HTR-8/SVneo (cell line): ENCODE measurements at regions not wholly inside any gene's neighbourhood (a gene's known extent, or its start where the extent isn't known, plus 50 kb on each side); places are given as distances from the start of the nearest gene placed in this dataset.
"Not testable (repeated sequence)": the region's sequence is repeated elsewhere in the genome, so short reads cannot be mapped to it uniquely, and the experiment has no call there.

Experiments
- DNase-seq: peaks from one replicate; pipeline ENCODE4 v3.0.0; 2011; ENCODE audit warnings: low spot score, mixed read lengths; ENCODE audit not compliant: insufficient read length
- FAIRE-seq: peaks from 2 replicates; lab custom pipeline; 2011; peaks lifted over from hg19 to GRCh38; lab: Jason Lieb, UNC

DNA sequence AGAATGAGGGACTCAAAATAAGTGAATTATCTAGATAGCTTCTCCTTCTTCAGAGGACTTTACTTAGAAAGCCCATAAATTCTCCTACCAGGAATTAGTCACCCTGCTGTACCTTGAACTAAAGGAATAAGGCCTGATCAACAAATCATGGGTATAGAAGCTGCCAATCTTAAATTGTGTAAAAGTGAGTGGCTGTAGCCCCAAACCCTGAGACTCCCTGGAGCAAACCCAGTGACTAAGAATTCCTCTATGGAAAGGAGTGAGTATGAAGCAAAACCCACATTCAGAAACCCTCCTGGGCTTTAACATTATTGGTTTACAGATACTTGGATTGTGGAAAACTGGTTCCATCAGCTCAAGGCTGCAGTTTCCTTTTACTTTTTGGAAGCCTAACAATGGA lies 285.8 kb upstream of the TBX18 start:
- DNase-seq (no peak), FAIRE-seq (no peak)

DNA sequence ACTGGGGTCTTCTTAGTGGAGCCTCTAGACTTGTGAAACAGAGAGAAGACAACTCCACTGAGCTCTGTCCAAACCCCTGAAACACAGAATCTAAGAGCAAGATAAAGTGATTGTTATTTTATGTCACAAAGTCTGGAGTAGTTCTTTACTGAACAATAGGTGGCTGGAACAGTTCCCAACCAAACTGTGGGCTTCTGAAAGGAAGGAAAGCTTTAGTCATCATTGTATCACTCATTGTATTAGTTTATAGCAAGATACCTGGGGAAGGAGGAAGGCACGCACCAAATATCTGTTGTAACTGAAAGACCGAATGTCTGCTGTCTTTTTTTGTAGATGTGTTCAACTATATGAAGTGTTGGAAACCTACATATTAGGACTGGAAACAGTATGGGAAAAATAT lies 284.9 kb upstream of the TBX18 start:
- FAIRE-seq (no peak), DNase-seq (no peak)

DNA sequence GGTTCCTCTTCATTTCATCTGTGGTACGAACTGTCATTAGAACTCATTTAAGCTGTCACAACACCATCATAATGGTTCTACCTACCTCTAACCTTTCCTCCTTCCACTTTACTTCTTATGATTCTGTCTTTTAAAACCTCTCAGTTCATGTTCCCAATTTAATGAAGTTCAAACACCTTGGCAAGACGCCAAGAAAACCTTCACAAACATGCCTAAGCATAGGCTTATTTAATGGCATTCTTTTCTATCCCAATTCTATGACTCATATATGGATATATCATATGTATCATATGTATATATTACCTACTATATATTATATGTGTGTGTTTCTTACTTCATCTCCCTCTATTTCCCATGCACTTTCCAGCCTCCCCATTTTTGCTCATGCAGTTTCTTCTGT lies 283.4 kb upstream of the TBX18 start:
- FAIRE-seq = no peak

DNA sequence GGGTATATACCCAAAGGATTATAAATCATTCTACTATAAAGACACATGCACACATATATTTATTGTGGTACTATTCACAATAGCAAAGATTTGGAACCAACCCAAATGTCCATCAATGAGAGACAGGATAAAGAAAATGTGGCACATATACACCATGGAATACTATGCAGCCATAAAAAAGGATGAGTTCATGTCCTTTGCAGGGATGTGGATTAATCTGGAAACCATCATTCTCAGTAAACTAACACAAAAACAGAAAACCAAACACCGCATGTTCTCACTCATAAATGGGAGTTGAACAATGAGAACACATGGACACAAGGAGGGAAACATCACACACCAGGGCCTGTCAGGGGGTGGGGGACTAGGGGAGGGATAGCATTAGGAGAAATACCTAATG lies 281.4 kb upstream of the TBX18 start:
- FAIRE-seq, DNase-seq: not testable (repeated sequence)

More for the DNA sequence above, 283.4 kb upstream of the TBX18 start:
- DNase-seq = no peak

DNA sequence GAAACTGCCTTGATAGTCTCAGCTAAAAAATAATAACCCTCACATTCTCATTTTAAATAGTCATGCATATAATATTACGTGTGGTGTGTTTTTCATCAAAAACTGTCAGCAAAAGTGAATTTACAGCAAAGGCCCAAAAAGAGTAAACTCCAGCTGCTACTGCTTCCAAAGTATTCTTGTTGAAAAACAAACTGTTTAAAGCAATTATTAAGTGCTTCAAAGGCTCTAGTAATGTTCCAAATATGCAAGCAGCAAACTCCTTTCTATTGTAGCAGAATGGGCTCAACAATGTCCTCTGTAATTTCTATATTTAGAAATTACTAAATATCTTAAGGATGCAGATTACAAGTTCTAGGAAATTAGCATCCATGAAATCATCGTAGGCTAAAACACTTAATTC lies 280.0 kb upstream of the TBX18 start:
- FAIRE-seq (no peak), DNase-seq (no peak)

DNA sequence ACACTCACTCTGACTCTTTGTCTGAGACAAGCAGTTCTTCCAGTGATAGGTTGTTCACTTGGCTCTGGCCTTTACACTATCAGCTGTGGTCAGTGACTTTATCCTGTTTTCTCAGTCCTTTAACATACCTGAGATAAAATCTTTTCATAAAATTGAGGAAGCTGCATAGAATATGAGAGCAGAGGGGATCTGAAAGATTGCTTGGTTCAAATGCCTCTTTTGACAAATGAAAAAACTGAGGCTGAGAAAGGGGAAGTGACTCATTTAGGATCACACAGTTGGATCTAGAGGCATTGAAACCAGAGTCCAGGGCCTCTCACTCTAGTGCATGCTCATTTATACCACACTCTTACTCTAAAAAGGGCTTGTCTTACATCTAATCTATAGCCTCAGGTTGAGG lies 277.0 kb upstream of the TBX18 start:
- DNase-seq (no peak), FAIRE-seq (no peak)

DNA sequence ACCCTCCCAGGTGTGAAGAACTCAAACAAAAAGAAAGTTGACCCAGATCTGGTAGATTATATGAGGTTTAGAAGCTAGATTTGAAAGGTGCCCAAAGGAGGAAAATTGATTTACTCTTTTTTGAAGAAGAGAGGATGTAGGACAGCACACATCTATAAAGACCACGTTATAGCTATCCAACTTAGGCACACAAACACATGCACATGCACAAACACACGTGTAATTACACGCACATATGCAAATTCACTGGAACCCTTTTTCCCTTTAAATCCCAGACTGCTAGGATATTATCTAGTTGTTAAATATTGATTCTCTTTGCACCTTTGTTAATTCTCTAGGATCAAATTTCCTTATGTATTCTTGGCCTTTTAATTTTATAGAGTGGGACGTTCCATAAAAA lies 272.8 kb upstream of the TBX18 start:
- DNase-seq (no peak), FAIRE-seq (no peak)

DNA sequence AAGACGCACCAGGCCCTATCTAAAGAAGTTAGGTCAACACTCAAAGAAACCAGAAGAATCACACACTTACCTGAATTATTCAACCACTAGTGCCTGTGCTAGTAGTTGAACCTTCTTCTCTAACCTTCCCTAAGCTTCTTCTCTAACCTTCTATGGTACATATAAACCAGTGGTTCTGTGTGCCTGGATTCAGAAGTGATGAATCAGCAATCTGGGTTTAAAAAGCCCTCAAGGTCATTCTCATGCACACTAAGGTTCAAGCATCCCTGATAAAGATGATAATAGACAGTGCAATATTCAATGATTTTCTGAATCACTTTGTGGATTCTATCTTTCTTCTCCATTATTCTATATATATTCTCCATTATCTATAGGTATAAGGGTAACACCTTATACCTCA lies 271.4 kb upstream of the TBX18 start:
- DNase-seq (no peak), FAIRE-seq (no peak)

DNA sequence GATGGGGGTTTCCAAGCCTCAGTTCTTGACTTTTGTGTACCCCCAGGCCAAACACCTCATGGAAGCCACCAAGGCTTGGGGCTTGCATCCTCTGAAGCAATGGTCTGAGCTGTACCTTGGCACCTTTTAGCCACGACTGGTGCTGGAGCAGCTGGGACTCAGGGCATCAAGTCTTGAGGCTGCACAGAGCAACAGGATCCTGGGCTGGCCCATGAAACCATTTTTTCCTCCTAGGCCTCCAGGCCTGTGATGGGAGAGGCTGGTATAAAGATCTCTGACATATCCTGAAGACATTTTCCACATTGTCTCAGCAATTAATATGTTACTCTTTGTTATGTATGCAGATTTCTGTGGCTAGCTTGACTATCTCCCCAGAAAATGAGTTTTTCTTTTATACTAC lies 269.1 kb upstream of the TBX18 start:
- DNase-seq = no peak
- no peak for FAIRE-seq

DNA sequence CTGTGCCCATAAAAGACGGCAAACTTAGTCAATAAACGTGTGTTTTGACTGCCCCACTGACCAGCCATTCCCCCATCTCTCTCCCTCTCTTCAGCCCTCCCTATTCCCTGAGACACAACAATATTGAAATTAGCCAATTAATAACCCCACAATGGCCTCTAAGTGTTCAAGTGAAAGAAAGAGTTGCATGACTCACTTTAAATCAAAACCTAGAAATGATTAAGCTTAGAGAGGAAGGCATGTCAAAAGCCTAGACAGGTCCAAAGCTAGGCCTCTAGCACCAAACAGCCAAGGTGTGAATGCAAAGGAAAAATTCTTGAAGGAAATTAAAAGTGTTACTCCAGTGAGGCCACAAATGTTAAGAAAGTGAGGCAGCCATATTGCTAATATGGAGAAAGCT lies 261.6 kb upstream of the TBX18 start:
- FAIRE-seq = no peak
- DNase-seq = no peak

DNA sequence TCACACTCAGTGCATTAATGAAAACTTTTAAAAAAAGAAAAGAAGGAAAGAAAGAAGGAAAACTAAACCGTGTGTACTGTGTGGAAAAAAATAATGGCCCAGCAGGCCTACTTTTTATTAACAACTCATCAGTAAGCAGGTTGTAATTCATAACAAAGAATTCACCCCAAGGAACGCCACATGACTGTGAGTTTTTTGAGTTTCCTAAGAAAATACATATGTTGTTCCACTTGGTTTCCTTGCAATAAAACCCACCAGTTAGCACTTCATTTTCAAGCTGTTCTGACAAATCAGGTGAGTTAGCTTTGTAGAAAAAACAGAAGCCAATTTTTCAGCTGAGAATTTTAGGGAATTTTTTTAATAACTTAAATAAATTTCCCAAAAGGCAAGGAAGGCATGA lies 259.3 kb upstream of the TBX18 start:
- FAIRE-seq (no peak), DNase-seq (no peak)

DNA sequence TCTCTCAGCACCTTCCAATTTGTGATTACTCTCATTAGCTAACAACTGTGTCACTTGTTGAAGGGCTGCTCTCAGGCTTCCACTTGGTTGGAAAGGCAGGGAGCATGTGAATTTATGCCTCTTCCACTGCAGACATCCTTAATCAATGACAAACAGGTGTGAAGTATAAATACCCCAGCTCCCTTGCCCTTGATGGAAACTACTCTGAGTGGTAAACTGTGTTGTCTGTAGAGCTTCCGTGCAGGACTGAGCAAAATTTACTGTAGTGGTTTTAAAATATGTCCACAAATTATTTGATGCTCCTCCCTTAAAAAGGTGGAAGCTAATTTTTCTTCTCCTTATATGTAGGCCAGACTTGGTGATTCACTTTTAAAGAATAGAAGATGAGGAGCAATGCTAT lies 253.0 kb upstream of the TBX18 start:
- no peak for FAIRE-seq

DNA sequence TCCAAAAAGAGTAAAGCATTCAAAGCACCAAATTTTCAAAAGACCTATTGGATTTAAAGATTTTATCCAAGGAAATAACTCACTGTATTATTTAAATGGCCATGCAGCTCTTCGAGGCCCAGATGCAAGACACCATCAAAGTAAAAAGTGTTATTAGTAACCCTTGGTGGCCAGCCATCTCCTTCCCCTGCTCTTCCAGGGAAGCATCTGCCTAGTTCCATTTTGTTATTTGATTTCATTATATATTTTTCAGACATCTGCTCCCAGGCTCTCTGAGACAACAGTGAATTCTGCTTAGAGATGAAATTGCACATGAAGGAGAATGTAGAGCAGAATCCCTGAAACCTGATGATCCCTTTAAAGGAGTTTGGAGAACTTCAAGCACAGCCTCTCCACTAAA lies 252.3 kb upstream of the TBX18 start:
- DNase-seq (no peak), FAIRE-seq (no peak)

More for the DNA sequence above, 253.0 kb upstream of the TBX18 start:
- DNase-seq = no peak

DNA sequence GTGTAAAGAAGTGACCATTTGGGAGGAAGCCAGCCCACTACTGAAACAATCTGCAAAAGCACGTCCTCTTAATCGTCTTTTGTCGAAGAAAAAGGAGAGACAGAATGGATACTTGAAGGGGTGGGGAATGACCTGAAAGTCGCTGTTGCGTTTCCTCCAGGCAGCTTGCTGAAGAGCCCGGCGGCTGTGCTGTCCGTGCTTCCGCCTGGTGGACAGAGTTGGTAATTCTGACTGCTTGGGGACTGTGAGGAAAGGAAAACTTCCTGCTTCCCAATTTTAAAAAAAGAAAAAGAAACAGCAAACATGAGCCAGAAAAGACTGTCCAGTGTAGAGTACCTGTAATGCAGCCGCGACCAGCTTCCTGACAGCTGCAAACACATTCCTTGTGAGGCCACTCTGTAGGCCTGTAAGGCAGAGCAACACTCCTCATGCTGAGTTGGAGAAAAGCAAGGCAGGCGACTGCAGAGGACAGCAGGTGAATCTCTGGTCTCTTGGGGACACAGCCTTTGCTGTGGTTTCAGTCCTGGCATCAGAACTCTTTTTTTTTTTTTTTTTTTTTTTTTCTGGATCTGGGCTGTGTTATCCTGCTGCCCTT lies 251.1 kb upstream of the TBX18 start:
- DNase-seq = peak; percentile 20
- FAIRE-seq = no peak

DNA sequence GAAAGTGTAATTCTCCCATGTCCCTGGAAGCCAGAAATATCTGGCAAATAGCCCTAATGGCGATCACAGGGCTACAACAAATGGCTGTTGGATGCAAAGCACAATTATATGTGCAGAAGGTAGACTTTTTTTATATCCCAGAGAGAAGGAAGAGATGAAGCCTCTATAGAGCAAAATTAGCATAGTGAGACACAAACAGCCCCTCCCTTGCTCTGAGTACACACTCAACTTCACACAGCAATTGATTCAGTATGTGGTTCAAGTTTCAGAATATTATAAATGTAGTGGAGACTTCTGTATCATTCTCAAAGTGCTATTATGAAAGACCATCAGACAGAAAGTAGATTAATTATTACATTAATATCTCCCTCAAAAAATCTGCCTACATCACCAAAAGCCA lies 246.5 kb upstream of the TBX18 start:
- DNase-seq (no peak), FAIRE-seq (no peak)

DNA sequence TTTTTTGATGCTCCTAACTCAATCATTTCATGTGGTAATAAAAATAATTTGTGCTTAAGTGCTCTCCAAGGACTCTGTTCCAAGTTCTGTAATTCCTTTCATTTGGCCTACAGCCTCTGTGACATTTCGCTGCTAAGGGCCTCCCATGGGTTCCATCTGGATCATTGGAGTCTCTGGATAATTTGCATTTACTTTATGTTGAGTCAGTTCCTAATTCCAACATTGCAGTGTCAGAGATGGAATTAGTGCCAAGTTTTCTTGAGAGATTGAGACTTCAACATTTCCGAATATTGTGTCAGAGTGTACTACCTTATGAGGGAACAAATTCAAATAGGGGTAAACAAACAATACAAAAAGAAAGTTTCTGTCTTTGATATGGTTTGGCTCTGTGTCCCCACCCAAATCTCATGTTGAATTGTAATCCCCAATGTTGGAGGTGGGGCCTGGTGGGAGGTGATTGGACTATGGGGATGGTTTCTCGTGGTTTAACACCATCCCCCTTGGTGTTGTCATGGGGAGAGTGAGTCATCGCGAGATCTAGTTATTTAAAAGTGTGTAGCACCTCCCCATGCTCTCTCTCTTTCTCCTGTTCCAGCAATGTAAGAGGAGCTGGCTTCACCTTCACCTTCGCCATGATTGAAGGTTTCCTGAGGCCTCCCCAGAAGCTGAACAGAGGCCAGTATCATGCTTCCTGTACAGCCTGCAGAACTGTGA lies 244.1 kb upstream of the TBX18 start:
- DNase-seq (no peak), FAIRE-seq (no peak)

DNA sequence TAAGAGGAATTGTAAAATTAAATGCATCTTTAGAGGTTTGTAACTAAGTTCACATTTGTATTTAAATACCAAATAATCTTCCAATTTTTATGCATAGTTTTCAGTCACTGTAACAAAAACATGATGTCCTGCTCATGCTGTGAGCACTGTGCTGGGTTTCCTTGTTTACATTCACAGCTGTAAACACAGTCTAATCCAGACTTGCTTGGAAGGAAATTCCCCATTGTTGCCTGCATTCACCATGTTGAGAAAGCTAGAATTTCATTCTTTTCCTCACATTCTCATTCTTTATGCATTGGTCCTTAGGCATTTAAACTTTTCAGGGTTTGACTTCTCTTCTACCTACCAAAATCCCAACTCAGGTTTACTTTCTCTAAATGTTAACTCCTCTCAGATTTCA lies 242.0 kb upstream of the TBX18 start:
- DNase-seq (no peak), FAIRE-seq (no peak)

DNA sequence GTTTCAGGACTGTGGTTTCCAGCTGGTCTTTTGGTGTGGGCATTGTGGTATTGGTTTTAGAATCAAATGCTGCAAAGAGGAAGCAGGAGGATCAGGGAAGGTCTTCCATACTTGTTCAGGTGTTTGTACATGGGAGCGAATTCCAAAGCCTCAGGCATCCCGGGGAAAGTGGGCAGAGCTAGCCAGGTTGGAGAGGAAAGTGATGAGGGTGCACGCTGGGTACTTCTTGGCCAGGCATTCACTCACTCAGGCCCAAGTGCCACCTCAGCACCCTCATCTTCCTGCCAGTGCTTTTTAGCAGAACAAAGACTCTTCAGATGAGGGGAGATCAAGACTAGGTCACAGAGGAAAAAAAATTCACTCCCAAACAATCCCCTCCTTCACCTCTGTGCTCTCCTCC lies 241.1 kb upstream of the TBX18 start:
- no peak for FAIRE-seq
- no peak for DNase-seq

DNA sequence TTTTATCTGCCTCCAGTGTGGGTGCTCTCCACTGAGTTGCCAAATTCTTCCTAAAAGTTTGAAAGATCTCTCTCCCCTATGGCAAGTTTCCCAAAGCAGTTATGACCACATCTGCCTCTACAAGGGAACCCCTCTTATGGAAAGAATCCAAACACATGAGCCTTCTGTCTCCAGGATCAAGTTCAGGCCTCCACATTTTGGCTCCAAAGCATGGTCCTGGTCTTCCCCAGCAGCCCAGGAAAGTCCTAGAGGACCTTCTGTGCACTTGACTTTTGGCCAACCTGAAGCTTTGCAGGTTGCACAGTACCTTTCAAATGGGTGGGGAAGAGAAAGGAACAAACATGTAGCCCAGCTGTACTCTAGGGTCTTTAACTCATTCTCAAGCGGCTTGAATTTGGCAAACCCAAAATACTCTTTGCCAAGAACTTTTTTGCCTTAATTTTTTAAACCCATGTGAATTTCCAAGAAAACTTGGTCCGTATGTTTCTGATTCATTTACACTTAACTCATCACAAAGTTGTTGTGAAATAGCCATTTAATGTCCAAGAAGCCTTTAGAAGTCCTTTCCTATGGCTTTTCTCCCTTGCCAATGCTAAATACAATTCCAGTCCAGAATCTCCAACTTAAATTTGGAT lies 240.1 kb upstream of the TBX18 start:
- no peak for FAIRE-seq
- no peak for DNase-seq

DNA sequence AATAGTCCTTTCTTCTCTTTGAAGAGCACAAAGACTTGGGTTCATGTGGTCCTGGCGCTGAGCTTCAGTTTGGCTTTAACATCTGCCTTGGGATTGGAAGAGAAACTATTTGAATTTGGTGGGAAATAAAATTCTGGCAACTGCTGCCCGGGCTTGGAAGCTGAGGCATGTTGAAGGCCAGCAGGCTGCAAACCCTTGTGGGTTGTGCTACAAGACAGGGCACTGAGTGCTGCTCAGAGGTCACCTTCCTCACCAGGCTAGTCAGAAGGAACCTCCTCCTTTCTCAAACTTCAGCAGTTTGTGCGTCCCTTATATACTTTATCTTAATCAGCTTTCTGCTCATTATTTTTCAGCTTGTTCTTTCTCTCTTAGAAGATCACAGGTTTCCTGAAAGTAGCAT lies 238.4 kb upstream of the TBX18 start:
- FAIRE-seq (no peak), DNase-seq (no peak)

DNA sequence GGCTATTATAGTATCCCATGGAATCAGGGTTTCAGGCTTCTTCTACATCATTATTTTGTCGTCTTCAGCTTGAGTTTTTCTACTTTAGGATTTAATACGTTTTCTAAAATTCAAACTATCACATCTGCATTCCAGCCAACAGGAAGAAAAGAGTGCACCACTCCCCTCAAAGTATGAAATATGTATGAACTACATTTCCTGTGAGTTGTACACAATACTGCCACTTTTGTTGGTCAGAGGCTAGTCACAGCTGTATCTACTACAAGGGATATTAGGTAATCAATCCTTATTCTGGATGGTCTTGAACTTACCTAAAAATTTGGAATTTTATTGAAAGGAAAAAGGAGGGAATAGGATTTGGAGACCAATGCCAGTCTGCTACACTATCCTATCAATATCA lies 235.6 kb upstream of the TBX18 start:
- DNase-seq (no peak), FAIRE-seq (no peak)

DNA sequence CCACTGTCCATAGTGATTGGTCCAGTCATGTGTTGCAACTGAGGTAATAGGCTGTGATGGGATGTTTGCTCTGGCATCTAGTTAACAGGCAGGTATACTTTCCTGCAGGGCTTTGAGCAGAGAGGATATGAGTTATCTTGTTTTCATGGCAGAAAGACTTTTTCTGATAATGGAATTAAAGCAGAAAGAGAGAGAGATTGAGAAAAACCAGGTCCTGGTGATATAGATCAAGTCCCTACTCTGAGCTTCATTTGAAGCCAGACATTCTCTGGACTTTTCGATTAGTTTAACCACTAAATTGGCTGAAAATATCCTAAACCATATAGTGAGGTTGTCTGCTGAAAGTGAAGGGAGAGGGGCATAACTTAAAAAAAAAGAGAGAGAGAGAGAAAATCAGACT lies 233.8 kb upstream of the TBX18 start:
- FAIRE-seq (no peak), DNase-seq (no peak)
